ENCODE measurements at regions not wholly inside any gene's neighbourhood (a gene's known extent, or its start where the extent isn't known, plus 50 kb on each side); places are given as distances from the start of the nearest gene placed in this dataset.

GRCh38 chrY:12537226-12537854 lies 163.7 kb upstream of the USP9Y start:
- no peak for TF ChIP-seq POLR2A (IDR thresholded peaks at IDR 0.05)
- TF ChIP-seq CTCF (IDR thresholded peaks at IDR 0.05) = no peak
- TF ChIP-seq POLR2AphosphoS5 (IDR thresholded peaks at IDR 0.05) = no peak
